NCI-H345 treated with DMSO at 0.1 percent for 48 hours (cell line): ENCODE measurements at regions not wholly inside any gene's neighbourhood (a gene's known extent, or its start where the extent isn't known, plus 50 kb on each side); places are given as distances from the start of the nearest gene placed in this dataset.

Experiments used
- DNase-seq: peaks from one replicate; lab custom pipeline; 2025; ENCODE audit not compliant: unreplicated experiment; lab: John Stamatoyannopoulos, UW

- no peak for DNase-seq
Observed at GRCh38 chr18:46374850-46375249, 270.7 kb downstream of the HAUS1 start.

- no peak for DNase-seq
Observed at GRCh38 chr18:46377557-46377956, 273.4 kb downstream of the HAUS1 start.

- DNase-seq, result no peak
Observed at GRCh38 chr18:46378126-46378863, 274.1 kb downstream of the HAUS1 start.

GRCh38 chr18:46378864-46379207 lies 274.7 kb downstream of the HAUS1 start:
- DNase-seq, result no peak

- DNase-seq, result no peak
Observed at GRCh38 chr18:46379323-46379950, 275.3 kb downstream of the HAUS1 start.

- no peak for DNase-seq
Observed at GRCh38 chr18:46385124-46385523, 271.9 kb downstream of the LOXHD1 start.

GRCh38 chr18:46386788-46387187 lies 270.2 kb downstream of the LOXHD1 start:
- DNase-seq, result no peak

GRCh38 chr18:46387441-46388131 lies 269.4 kb downstream of the LOXHD1 start:
- no peak for DNase-seq

- DNase-seq, result no peak
Observed at GRCh38 chr18:46388286-46388685, 268.7 kb downstream of the LOXHD1 start.

- DNase-seq, result no peak
Observed at GRCh38 chr18:46392576-46392975, 264.4 kb downstream of the LOXHD1 start.

GRCh38 chr18:46393230-46393629 lies 263.8 kb downstream of the LOXHD1 start:
- DNase-seq, result no peak

- no peak for DNase-seq
Observed at GRCh38 chr18:46393961-46394360, 263.1 kb downstream of the LOXHD1 start.

GRCh38 chr18:46395795-46396194 lies 261.2 kb downstream of the LOXHD1 start:
- DNase-seq, result no peak

- DNase-seq, result no peak
Observed at GRCh38 chr18:46397174-46397573, 259.8 kb downstream of the LOXHD1 start.

- no peak for DNase-seq
Observed at GRCh38 chr18:46398005-46398404, 259.0 kb downstream of the LOXHD1 start.

GRCh38 chr18:46398625-46399024 lies 258.4 kb downstream of the LOXHD1 start:
- no peak for DNase-seq

- no peak for DNase-seq
Observed at GRCh38 chr18:46399303-46399702, 257.7 kb downstream of the LOXHD1 start.

- DNase-seq, result no peak
Observed at GRCh38 chr18:46400449-46400848, 256.6 kb downstream of the LOXHD1 start.

- no peak for DNase-seq
Observed at GRCh38 chr18:46401486-46402070, 255.4 kb downstream of the LOXHD1 start.

GRCh38 chr18:46402396-46402795 lies 254.6 kb downstream of the LOXHD1 start:
- DNase-seq, result no peak

GRCh38 chr18:46402945-46403344 lies 254.1 kb downstream of the LOXHD1 start:
- DNase-seq, result no peak
